ENCODE measurements at regions not wholly inside any gene's neighbourhood (a gene's known extent, or its start where the extent isn't known, plus 50 kb on each side); places are given as distances from the start of the nearest gene placed in this dataset.

GRCh38 chr12:67788118-67788517, 139.6 kb downstream of the DYRK2 start:
- no peak overlapping the region for H2BK20ac ChIP-seq (ENCODE audit: low read length)
- FAIRE-seq: no peak
- no peak overlapping the region for H3K4me3 ChIP-seq (ENCODE audit: extremely low read depth in 1 of 4, insufficient read depth in 2 of 4, low read depth in 3 of 4, low read length in 4 of 4)
- no peak overlapping the region for H2AK5ac ChIP-seq (ENCODE audit: low read depth, low read length)
- no peak overlapping the region for H2BK12ac ChIP-seq (ENCODE audit: low read depth, low read length)
- H3K79me1 ChIP-seq (ENCODE audit: low read depth, low read length): no peaks in the 10 kb centered on the region
- CTCF ChIA-PET (ENCODE audit: partially characterized antibody): no interaction called here
- H2BK5ac ChIP-seq (ENCODE audit: low read depth, low read length): no peak overlapping the region
- no peak overlapping the region for H3K4me2 ChIP-seq (ENCODE audit: insufficient read depth in 1 of 2, low read depth in 2 of 2, low read length in 2 of 2)
- no peaks in the 10 kb centered on the region for H3K79me2 ChIP-seq (ENCODE audit: control insufficient read depth in 1 of 2, insufficient read depth in 2 of 2, low read length in 2 of 2)
- H3K56ac ChIP-seq (replicated peaks; ENCODE audit: insufficient read length, low read depth, low read length): no peak overlapping the region
- no peaks in the 10 kb centered on the region for H3K23me2 ChIP-seq (ENCODE audit: low read depth, low read length)
- no peak overlapping the region for H3K9ac ChIP-seq (replicated peaks in 1 of 4; ENCODE audit: extremely low read depth in 1 of 4, low read depth in 3 of 4, low read length in 3 of 4)
- H3K23ac ChIP-seq (ENCODE audit: insufficient read length): no peak overlapping the region
- no peaks in the 10 kb centered on the region for H3K36me3 ChIP-seq (ENCODE audit: control insufficient read depth in 2 of 4, insufficient read depth in 4 of 4, low read length in 3 of 4)
- no peak overlapping the region for H3K4ac ChIP-seq (replicated peaks; ENCODE audit: insufficient read length, low read depth, low read length)
- H3K27me3 ChIP-seq (replicated peaks in 1 of 4; ENCODE audit: control insufficient read depth in 3 of 4, extremely low read depth in 1 of 4, insufficient read depth in 3 of 4, low read length in 3 of 4): no peaks in the 10 kb centered on the region
- POLR2A ChIA-PET (ENCODE audit: partially characterized antibody): no interaction called here
- H3K14ac ChIP-seq (ENCODE audit: insufficient read length): no peak overlapping the region
- H4K20me1 ChIP-seq (replicated peaks in 1 of 2; ENCODE audit: control insufficient read depth in 1 of 2, insufficient read depth in 2 of 2, low read length in 2 of 2): no peaks in the 10 kb centered on the region
- H2BK120ac ChIP-seq (replicated peaks; ENCODE audit: low read depth, low read length): no peak overlapping the region
- H4K91ac ChIP-seq (replicated peaks; ENCODE audit: insufficient read length, low read length): no peak overlapping the region
- no peak overlapping the region for H3K27ac ChIP-seq (ENCODE audit: low read depth, low read length)
- no peak overlapping the region for H4K5ac ChIP-seq (ENCODE audit: insufficient read length, low read depth, low read length)
- H3K9me3 ChIP-seq (ENCODE audit: insufficient read depth in 2 of 2, low read depth in 1 of 2, low read length in 1 of 2): no peaks in the 10 kb centered on the region; a peak in 1 of 4 replicates
- H4K8ac ChIP-seq (ENCODE audit: extremely low read depth, insufficient read depth, low read length): no peak overlapping the region
- no peak overlapping the region for H2AFZ ChIP-seq (ENCODE audit: low read length)
- no peak overlapping the region for H3K18ac ChIP-seq (ENCODE audit: extremely low read depth, low read length)
- no peak for DNase-seq (ENCODE audit: low read depth in 1 of 2, low spot score in 2 of 2)
- peaks cover 0 to 4% (median 0%) of the 10 kb centered on the region in 4 experiments; a peak in 2 of 7 replicates for H3K4me1 ChIP-seq (replicated peaks in 1 of 4; ENCODE audit: control insufficient read depth in 3 of 4, insufficient read depth in 4 of 4, low read length in 3 of 4)
- 90% methylated on average over 5 of the region's 5 CpGs; no CpG with 5 or more reads in 1 of the 2 experiments for WGBS, 2 experiments (ENCODE audit: extremely low coverage in 1 of 2, insufficient coverage in 1 of 2, insufficient read length in 1 of 2, insufficient replicate concordance in 2 of 2, low coverage in 1 of 2, low lambda C conversion rate in 2 of 2, missing lambda C conversion rate in 1 of 2)
- H2BK15ac ChIP-seq (ENCODE audit: low read length): no peak overlapping the region
- no peak for TF ChIP-seq HDAC2 (IDR thresholded peaks at IDR 0.05; ENCODE audit: borderline replicate concordance in 1 of 2, low read depth in 2 of 2, low read length in 2 of 2)
- no peak for TF ChIP-seq RXRA (IDR thresholded peaks at IDR 0.05; ENCODE audit: insufficient read depth, low read depth, low read length)
- no peak for TF ChIP-seq BCL11A (IDR thresholded peaks at IDR 0.05; ENCODE audit: low read depth in 2 of 2, low read length in 2 of 2)
- TF ChIP-seq TEAD4 (IDR thresholded peaks at IDR 0.05; ENCODE audit: low read depth, low read length): no peak
- no peak for TF ChIP-seq TBP (IDR thresholded peaks at IDR 0.05; ENCODE audit: low read depth, low read length)
- no peak for TF ChIP-seq KDM4A (IDR thresholded peaks at IDR 0.05; ENCODE audit: low read depth, low read length, severe bottlenecking)
- no peak for TF ChIP-seq CEBPB (IDR thresholded peaks at IDR 0.05; ENCODE audit: low read depth, low read length)
- TF ChIP-seq CHD1 (IDR thresholded peaks at IDR 0.05; ENCODE audit: low read depth, low read length): no peak
- no peak for TF ChIP-seq KDM1A (IDR thresholded peaks at IDR 0.05; ENCODE audit: borderline replicate concordance, low read length)
- no peak for TF ChIP-seq ASH2L (IDR thresholded peaks at IDR 0.05; ENCODE audit: low read length)
- TF ChIP-seq TAF1 (IDR thresholded peaks at IDR 0.05; ENCODE audit: low read depth, low read length): no peak
- TF ChIP-seq GTF2F1 (IDR thresholded peaks at IDR 0.05; ENCODE audit: borderline replicate concordance, low read depth, low read length): no peak
- TF ChIP-seq CBX8 (IDR thresholded peaks at IDR 0.05; ENCODE audit: borderline replicate concordance, low read depth, low read length): no peak
- TF ChIP-seq, protein P1, sequence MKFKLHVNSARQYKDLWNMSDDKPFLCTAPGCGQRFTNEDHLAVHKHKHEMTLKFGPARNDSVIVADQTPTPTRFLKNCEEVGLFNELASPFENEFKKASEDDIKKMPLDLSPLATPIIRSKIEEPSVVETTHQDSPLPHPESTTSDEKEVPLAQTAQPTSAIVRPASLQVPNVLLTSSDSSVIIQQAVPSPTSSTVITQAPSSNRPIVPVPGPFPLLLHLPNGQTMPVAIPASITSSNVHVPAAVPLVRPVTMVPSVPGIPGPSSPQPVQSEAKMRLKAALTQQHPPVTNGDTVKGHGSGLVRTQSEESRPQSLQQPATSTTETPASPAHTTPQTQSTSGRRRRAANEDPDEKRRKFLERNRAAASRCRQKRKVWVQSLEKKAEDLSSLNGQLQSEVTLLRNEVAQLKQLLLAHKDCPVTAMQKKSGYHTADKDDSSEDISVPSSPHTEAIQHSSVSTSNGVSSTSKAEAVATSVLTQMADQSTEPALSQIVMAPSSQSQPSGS (IDR thresholded peaks at IDR 0.05; ENCODE audit: low read length): no peak
- TF ChIP-seq POLR2A (IDR thresholded peaks at IDR 0.05; ENCODE audit: control extremely low read depth in 1 of 2, low read depth in 2 of 2, low read length in 2 of 2): no peak

Measured in H1 (cell line).